Neural progenitor cell (in vitro differentiated cells): ENCODE measurements at regions not wholly inside any gene's neighbourhood (a gene's known extent, or its start where the extent isn't known, plus 50 kb on each side); places are given as distances from the start of the nearest gene placed in this dataset.

ENCODE experiments used
- EZH2 ChIP-seq: fragments of 200-600 bp; sonication (generic); IDR thresholded peaks from 2 replicates; pipeline ENCODE4 v1.6.1; 2017; ENCODE audit warnings: antibody characterized with exemption, mild to moderate bottlenecking, moderate library complexity
- TF ChIP-seq, protein P1 (sequence below): fragments of 200-600 bp; sonication (generic); IDR thresholded peaks from 2 replicates; pipeline ENCODE4 v1.5.1; 2017; ENCODE audit warnings: antibody characterized with exemption, mild to moderate bottlenecking

DNA sequence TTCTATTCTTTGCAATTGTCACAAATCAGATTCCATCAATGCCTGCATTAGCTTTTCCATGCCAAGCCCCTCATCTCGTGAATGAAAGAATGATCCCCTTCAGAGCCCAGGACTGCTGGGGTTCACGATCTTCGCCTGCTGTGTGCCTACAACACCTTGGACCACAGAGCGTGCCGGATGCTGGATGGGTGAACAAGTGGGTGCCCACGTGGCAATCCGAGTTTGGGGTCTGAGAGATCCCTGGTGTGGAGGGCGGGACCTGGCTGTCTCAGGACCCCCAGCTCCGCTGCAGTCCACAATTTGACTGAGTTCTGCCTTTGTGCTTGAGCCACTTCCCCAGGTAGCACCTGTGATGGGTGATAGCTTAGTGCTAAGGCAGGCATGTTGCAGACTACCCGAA lies 317.0 kb downstream of the GALR1 start:
- TF ChIP-seq, protein P1, sequence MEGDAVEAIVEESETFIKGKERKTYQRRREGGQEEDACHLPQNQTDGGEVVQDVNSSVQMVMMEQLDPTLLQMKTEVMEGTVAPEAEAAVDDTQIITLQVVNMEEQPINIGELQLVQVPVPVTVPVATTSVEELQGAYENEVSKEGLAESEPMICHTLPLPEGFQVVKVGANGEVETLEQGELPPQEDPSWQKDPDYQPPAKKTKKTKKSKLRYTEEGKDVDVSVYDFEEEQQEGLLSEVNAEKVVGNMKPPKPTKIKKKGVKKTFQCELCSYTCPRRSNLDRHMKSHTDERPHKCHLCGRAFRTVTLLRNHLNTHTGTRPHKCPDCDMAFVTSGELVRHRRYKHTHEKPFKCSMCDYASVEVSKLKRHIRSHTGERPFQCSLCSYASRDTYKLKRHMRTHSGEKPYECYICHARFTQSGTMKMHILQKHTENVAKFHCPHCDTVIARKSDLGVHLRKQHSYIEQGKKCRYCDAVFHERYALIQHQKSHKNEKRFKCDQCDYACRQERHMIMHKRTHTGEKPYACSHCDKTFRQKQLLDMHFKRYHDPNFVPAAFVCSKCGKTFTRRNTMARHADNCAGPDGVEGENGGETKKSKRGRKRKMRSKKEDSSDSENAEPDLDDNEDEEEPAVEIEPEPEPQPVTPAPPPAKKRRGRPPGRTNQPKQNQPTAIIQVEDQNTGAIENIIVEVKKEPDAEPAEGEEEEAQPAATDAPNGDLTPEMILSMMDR, result no peak
- no peak for TF ChIP-seq EZH2
